ENCODE measurements at regions not wholly inside any gene's neighbourhood (a gene's known extent, or its start where the extent isn't known, plus 50 kb on each side); places are given as distances from the start of the nearest gene placed in this dataset.

GRCh38 chr9:90137801-90138200 is 504.8 kb downstream of the DIRAS2 start:
- Histone ChIP-seq H2AFZ (ENCODE audit: low read depth, low read length) (no peak overlapping the region), H3K9me2 (ENCODE audit: insufficient read depth, low read length) (no peaks in the 10 kb centered on the region), H3K4me3 (ENCODE audit: low read length) (no peak overlapping the region), H3K27me3 (ENCODE audit: insufficient read depth, low read depth, low read length) (no peaks in the 10 kb centered on the region), H3K9ac (ENCODE audit: low read length) (no peak overlapping the region), H3K9me3 (ENCODE audit: low read length) (no peaks in the 10 kb centered on the region), H3F3A (ENCODE audit: insufficient read depth, low read length, poor library complexity, severe bottlenecking) (no peaks in the 10 kb centered on the region), H4K20me1 (ENCODE audit: insufficient read depth) (no peaks in the 10 kb centered on the region), H3K27ac (ENCODE audit: low read length) (no peak overlapping the region), H3K79me2 (replicated peaks; ENCODE audit: insufficient read depth, low read length) (no peaks in the 10 kb centered on the region), H3K4me2 (ENCODE audit: low read length) (no peak overlapping the region), H3K36me3 (ENCODE audit: insufficient read depth, low read length) (no peaks in the 10 kb centered on the region)
- TF ChIP-seq, protein P1, sequence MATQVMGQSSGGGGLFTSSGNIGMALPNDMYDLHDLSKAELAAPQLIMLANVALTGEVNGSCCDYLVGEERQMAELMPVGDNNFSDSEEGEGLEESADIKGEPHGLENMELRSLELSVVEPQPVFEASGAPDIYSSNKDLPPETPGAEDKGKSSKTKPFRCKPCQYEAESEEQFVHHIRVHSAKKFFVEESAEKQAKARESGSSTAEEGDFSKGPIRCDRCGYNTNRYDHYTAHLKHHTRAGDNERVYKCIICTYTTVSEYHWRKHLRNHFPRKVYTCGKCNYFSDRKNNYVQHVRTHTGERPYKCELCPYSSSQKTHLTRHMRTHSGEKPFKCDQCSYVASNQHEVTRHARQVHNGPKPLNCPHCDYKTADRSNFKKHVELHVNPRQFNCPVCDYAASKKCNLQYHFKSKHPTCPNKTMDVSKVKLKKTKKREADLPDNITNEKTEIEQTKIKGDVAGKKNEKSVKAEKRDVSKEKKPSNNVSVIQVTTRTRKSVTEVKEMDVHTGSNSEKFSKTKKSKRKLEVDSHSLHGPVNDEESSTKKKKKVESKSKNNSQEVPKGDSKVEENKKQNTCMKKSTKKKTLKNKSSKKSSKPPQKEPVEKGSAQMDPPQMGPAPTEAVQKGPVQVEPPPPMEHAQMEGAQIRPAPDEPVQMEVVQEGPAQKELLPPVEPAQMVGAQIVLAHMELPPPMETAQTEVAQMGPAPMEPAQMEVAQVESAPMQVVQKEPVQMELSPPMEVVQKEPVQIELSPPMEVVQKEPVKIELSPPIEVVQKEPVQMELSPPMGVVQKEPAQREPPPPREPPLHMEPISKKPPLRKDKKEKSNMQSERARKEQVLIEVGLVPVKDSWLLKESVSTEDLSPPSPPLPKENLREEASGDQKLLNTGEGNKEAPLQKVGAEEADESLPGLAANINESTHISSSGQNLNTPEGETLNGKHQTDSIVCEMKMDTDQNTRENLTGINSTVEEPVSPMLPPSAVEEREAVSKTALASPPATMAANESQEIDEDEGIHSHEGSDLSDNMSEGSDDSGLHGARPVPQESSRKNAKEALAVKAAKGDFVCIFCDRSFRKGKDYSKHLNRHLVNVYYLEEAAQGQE (IDR thresholded peaks at IDR 0.05; ENCODE audit: borderline replicate concordance): no peak
- TF ChIP-seq MXI1 (conservative IDR thresholded peaks at IDR 0.05; ENCODE audit: poor library complexity, severe bottlenecking): no peak
- TF ChIP-seq CTCF (IDR thresholded peaks at IDR 0.05; ENCODE audit: poor library complexity, severe bottlenecking): no peak
- no peak for TF ChIP-seq SMC3 (conservative IDR thresholded peaks at IDR 0.05; ENCODE audit: poor library complexity)
- TF ChIP-seq RAD21 (conservative IDR thresholded peaks at IDR 0.05): no peak
- no peak for TF ChIP-seq EZH2 (IDR thresholded peaks at IDR 0.05; ENCODE audit: borderline replicate concordance, insufficient read depth, low read length, poor library complexity, severe bottlenecking)
- TF ChIP-seq TAF1 (IDR thresholded peaks at IDR 0.05; ENCODE audit: low read depth): no peak
- no peak for TF ChIP-seq EP300 (conservative IDR thresholded peaks at IDR 0.05; ENCODE audit: poor library complexity, severe bottlenecking)
- TF ChIP-seq POLR2AphosphoS5 (IDR thresholded peaks at IDR 0.05): no peak

GRCh38 chr9:90140131-90140818 is 502.3 kb downstream of the DIRAS2 start:
- Histone ChIP-seq H3K27me3 (ENCODE audit: insufficient read depth, low read depth, low read length) (no peaks in the 10 kb centered on the region), H3K27ac (ENCODE audit: low read length) (no peak overlapping the region), H3K4me2 (ENCODE audit: low read length) (no peak overlapping the region), H3K79me2 (replicated peaks; ENCODE audit: insufficient read depth, low read length) (no peaks in the 10 kb centered on the region), H3K4me3 (ENCODE audit: low read length) (no peak overlapping the region), H3K9me2 (ENCODE audit: insufficient read depth, low read length) (no peaks in the 10 kb centered on the region), H3K9ac (ENCODE audit: low read length) (no peak overlapping the region), H2AFZ (ENCODE audit: low read depth, low read length) (no peak overlapping the region), H3K9me3 (ENCODE audit: low read length) (no peaks in the 10 kb centered on the region), H3K36me3 (ENCODE audit: insufficient read depth, low read length) (no peaks in the 10 kb centered on the region), H4K20me1 (ENCODE audit: insufficient read depth) (no peaks in the 10 kb centered on the region), H3F3A (ENCODE audit: insufficient read depth, low read length, poor library complexity, severe bottlenecking) (no peaks in the 10 kb centered on the region)
- TF ChIP-seq TAF1 (IDR thresholded peaks at IDR 0.05; ENCODE audit: low read depth) (no peak), RAD21 (conservative IDR thresholded peaks at IDR 0.05) (no peak), EP300 (conservative IDR thresholded peaks at IDR 0.05; ENCODE audit: poor library complexity, severe bottlenecking) (no peak), CTCF (IDR thresholded peaks at IDR 0.05; ENCODE audit: poor library complexity, severe bottlenecking) (no peak), POLR2AphosphoS5 (IDR thresholded peaks at IDR 0.05) (no peak), EZH2 (IDR thresholded peaks at IDR 0.05; ENCODE audit: borderline replicate concordance, insufficient read depth, low read length, poor library complexity, severe bottlenecking) (no peak), MXI1 (conservative IDR thresholded peaks at IDR 0.05; ENCODE audit: poor library complexity, severe bottlenecking) (no peak), SMC3 (conservative IDR thresholded peaks at IDR 0.05; ENCODE audit: poor library complexity) (no peak)
- TF ChIP-seq, protein P1 (IDR thresholded peaks at IDR 0.05; ENCODE audit: borderline replicate concordance): no peak
